HG02798 (cell line): ENCODE measurements at regions not wholly inside any gene's neighbourhood (a gene's known extent, or its start where the extent isn't known, plus 50 kb on each side); places are given as distances from the start of the nearest gene placed in this dataset.

ENCODE experiments used
- ATAC-seq: cut with Tn5 transposase; IDR thresholded peaks from one replicate; pipeline ENCODE4 v1.9.1; 2021; ENCODE audit warnings: mild to moderate bottlenecking; ENCODE audit not compliant: unreplicated experiment, poor library complexity

DNA sequence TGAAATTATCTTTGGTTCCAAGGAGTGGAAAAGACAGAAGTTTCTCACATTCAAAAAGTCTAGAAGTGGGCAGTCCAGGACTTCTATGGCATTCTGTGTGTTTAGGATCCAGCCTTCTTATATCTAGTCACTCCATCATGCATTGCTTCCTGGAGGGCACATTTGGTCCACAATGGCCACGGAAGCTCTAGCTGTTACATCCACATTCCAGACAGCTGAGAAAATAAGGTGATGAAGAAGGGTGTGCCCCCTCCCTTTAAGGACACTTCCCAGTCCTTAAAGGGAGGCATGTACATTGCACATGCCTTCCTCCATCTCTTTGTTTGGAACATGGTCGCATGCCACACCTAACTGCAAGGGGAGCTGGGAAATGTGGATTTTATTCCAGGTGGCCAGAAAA lies 59.9 kb upstream of the BZW1 start:
- ATAC-seq, result no peak

DNA sequence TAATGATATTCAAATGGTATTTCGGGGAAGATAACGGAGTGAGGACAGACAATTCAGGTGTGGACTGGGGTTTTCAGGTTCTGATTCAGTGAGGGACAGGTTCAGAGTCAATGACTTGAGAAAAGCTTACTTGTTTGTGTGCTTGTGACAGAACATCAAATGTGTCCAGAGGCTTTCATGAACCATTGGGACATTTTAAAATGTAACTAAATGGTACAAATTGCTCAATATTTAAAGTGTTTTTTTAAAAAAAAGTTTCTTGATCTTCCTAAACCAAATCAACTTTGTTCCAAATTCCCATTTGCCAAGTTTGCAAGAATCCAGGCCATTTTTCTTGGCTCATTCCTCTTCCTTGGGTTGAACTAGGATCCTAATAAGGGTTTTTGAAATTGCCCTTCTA lies 59.4 kb upstream of the BZW1 start:
- no peak for ATAC-seq

- ATAC-seq, result no peak
These were observed 58.9 kb upstream of the BZW1 start for GRCh38 chr2:200752835-200753234.

GRCh38 chr2:200756618-200757321 lies 54.9 kb upstream of the BZW1 start:
- ATAC-seq, result peak; percentile 82

DNA sequence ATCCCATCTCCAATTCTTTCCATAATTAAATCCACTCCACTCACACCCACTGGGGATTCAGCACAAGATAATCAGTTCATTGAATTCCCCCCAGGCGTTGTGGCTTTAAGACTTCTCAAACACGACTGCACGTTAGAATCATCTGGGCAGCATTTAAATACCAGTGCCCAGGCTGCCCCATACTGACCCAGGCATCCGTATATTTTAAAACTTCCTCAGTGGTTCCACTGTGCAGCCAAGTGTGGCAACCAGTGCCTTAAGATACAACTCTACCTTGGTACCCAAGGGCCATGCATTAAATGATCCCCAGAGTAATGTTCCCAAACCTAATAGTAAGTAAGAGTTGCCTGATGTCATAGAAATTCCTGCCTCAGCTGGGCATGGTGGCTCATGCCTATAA lies 54.3 kb upstream of the BZW1 start:
- ATAC-seq, result peak; percentile 21

GRCh38 chr2:200758341-200758740 lies 53.4 kb upstream of the BZW1 start:
- no peak for ATAC-seq

- ATAC-seq, result no peak
These were observed 50.4 kb upstream of the BZW1 start for GRCh38 chr2:200761266-200761665.
